HCT116 (cell line): ENCODE measurements at regions not wholly inside any gene's neighbourhood (a gene's known extent, or its start where the extent isn't known, plus 50 kb on each side); places are given as distances from the start of the nearest gene placed in this dataset.

Experiments used
- ATAC-seq: fragments of 200-7000 bp; cut with Tn5 transposase; 2 replicates; pipeline ENCODE4 v1.9.1; 2020; ENCODE audit warnings: mild to moderate bottlenecking, moderate library complexity
- BruUV-seq: library from RNA; stranded (reverse); fragments of 400-500 nt; replicated peaks from 2 replicates; lab custom pipeline; 2021; lab: Mats Ljungman, UMichigan
- CTCF ChIA-PET: fragments of 300-600 bp; sonication (Branson Sonifier 250); formaldehyde crosslinking; loops from one replicate; lab custom pipeline; 2021; ENCODE audit warnings: antibody characterized with exemption; lab: Charles Lee
- POLR2A ChIA-PET: fragments of 300-600, 350-600 bp; sonication (Branson Sonifier 250); formaldehyde crosslinking; loops from one replicate; lab custom pipeline; 2021; ENCODE audit warnings: antibody characterized with exemption; lab: Charles Lee
- RAD21 ChIA-PET, 2 experiments: fragments of 300-600 bp; sonication (Branson Sonifier 250); formaldehyde crosslinking; loops; one replicate each; lab custom pipeline; 2023; ENCODE audit warnings: low total read pairs in 2 of 2; ENCODE audit not compliant: uncharacterized antibody in 2 of 2, unreplicated experiment in 2 of 2, low non-redundant PET in 1 of 2; lab: Charles Lee
- DNase-seq: peaks from one replicate; pipeline ENCODE4 v3.0.0-alpha.2; 2010; ENCODE audit warnings: low read depth, low spot score
- H2AFZ ChIP-seq: fragments of 200-600 bp; shearing (Covaris generic), sonication (generic); 2 replicates; pipeline ENCODE4 v1.6.1; 2017; ENCODE audit warnings: low read depth, mixed run types, mixed read lengths, antibody characterized with exemption, low read length; ENCODE audit not compliant: poor library complexity, severe bottlenecking
- H3K27ac ChIP-seq: 2 replicates; pipeline ENCODE4 v1.5.1; 2012; ENCODE audit warnings: low read depth, low read length
- H3K27me3 ChIP-seq: fragments of 200-600 bp; sonication (generic); 2 replicates; pipeline ENCODE4 v1.6.1; 2016; ENCODE audit warnings: mixed run types, low read length, mixed read lengths; ENCODE audit not compliant: insufficient read depth
- H3K36me3 ChIP-seq, 2 experiments: fragments of 200-500 bp in 1 of 2; fragments of 200-600 bp in 1 of 2; sonication (Bioruptor generic) in 1 of 2; sonication (generic) in 1 of 2; 2 replicates each; pipeline versions ENCODE4 v1.5.1 to v1.6.1; 2014 to 2016; ENCODE audit warnings: low read length in 2 of 2, inconsistent platforms in 1 of 2, mixed read lengths in 1 of 2, mixed run types in 1 of 2; ENCODE audit not compliant: insufficient read depth in 2 of 2, control insufficient read depth in 1 of 2
- H3K4me1 ChIP-seq, 2 experiments: fragments of 200-600 bp in 1 of 2; sonication (generic) in 1 of 2; 2 replicates each; pipeline versions ENCODE4 v1.5.1 to v1.6.1; 2012 to 2017; ENCODE audit warnings: low read length in 2 of 2, inconsistent platforms in 1 of 2, mild to moderate bottlenecking in 1 of 2, mixed read lengths in 1 of 2, mixed run types in 1 of 2, moderate library complexity in 1 of 2; ENCODE audit not compliant: insufficient read depth in 2 of 2, control insufficient read depth in 1 of 2
- H3K4me2 ChIP-seq: fragments of 200-600 bp; sonication (generic); 2 replicates; pipeline ENCODE4 v1.6.1; 2017; ENCODE audit warnings: mixed run types, low read length, mixed read lengths
- H3K4me3 ChIP-seq, 2 experiments: fragments of 200-600 bp in 1 of 2; sonication (generic) in 1 of 2; replicated peaks in 1 of 2; 2 replicates each; pipeline ENCODE4 v1.5.1; 2011 to 2016; ENCODE audit warnings: low read length in 2 of 2, control low read depth in 1 of 2, low read depth in 1 of 2, mild to moderate bottlenecking in 1 of 2, mixed read lengths in 1 of 2, mixed run types in 1 of 2
- H3K79me2 ChIP-seq: fragments of 200-600 bp; sonication (generic); 2 replicates; pipeline ENCODE4 v1.6.1; 2017; ENCODE audit warnings: mild to moderate bottlenecking, mixed run types, low read length, moderate library complexity, mixed read lengths; ENCODE audit not compliant: insufficient read depth
- H3K9ac ChIP-seq: fragments of 200-600 bp; sonication (generic); 2 replicates; pipeline ENCODE4 v1.6.1; 2016; ENCODE audit warnings: low read length, mixed read lengths
- H3K9me2 ChIP-seq: fragments of 200-600 bp; sonication (generic), shearing (Covaris generic); 2 replicates; pipeline ENCODE4 v1.6.1; 2017; ENCODE audit warnings: mixed run types, mild to moderate bottlenecking, moderate library complexity; ENCODE audit not compliant: insufficient read depth
- H3K9me3 ChIP-seq, 2 experiments: fragments of 200-500 bp in 1 of 2; fragments of 200-600 bp in 1 of 2; sonication (Bioruptor generic) in 1 of 2; sonication (generic) in 1 of 2; 2 replicates each; pipeline ENCODE4 v1.6.1; 2014 to 2017; ENCODE audit warnings: low read length in 2 of 2, mixed read lengths in 2 of 2, inconsistent platforms in 1 of 2, low read depth in 1 of 2, mild to moderate bottlenecking in 1 of 2, mixed run types in 1 of 2, moderate library complexity in 1 of 2; ENCODE audit not compliant: control insufficient read depth in 1 of 2, insufficient read depth in 1 of 2
- H4K20me1 ChIP-seq: fragments of 200-600 bp; sonication (generic), shearing (Covaris generic); 2 replicates; pipeline ENCODE4 v1.6.1; 2017; ENCODE audit warnings: mixed run types, mild to moderate bottlenecking, moderate library complexity; ENCODE audit not compliant: insufficient read depth
- CBX3 ChIP-seq: IDR thresholded peaks from 2 replicates; pipeline ENCODE4 v1.6.1; 2012; ENCODE audit warnings: low read depth
- CEBPB ChIP-seq: IDR thresholded peaks from 2 replicates; pipeline ENCODE4 v1.6.1; 2012; ENCODE audit warnings: low read depth
- EGR1 ChIP-seq: IDR thresholded peaks from 2 replicates; pipeline ENCODE4 v1.6.1; 2012; ENCODE audit warnings: low read depth
- ELF1 ChIP-seq: IDR thresholded peaks from 2 replicates; pipeline ENCODE4 v1.6.1; 2012; ENCODE audit warnings: low read depth, borderline replicate concordance
- EZH2 ChIP-seq: fragments of 200-600 bp; sonication (generic); IDR thresholded peaks from 2 replicates; pipeline ENCODE4 v1.6.1; 2017; ENCODE audit warnings: antibody characterized with exemption, mixed run types
- EZH2phosphoT487 ChIP-seq: fragments of 200-600 bp; IDR thresholded peaks from 2 replicates; pipeline ENCODE4 v1.6.1; 2018; ENCODE audit warnings: antibody characterized with exemption, borderline replicate concordance
- FOSL1 ChIP-seq: IDR thresholded peaks from 2 replicates; pipeline ENCODE4 v1.6.1; 2012; ENCODE audit warnings: low read depth
- JUND ChIP-seq: IDR thresholded peaks from 2 replicates; pipeline ENCODE4 v1.6.1; 2012
- POLR2AphosphoS5 ChIP-seq: IDR thresholded peaks from 2 replicates; pipeline ENCODE4 v1.6.1; 2011; ENCODE audit warnings: mild to moderate bottlenecking, low read depth, low read length, moderate library complexity
- RAD21 ChIP-seq: IDR thresholded peaks from 2 replicates; pipeline ENCODE4 v1.6.1; 2012; ENCODE audit warnings: low read depth, mild to moderate bottlenecking
- SIN3A ChIP-seq: IDR thresholded peaks from 2 replicates; pipeline ENCODE4 v1.6.1; 2012; ENCODE audit warnings: low read depth
- SP1 ChIP-seq: IDR thresholded peaks from 2 replicates; pipeline ENCODE4 v1.6.1; 2012; ENCODE audit warnings: low read depth
- SRF ChIP-seq: IDR thresholded peaks from 2 replicates; pipeline ENCODE4 v1.6.1; 2012; ENCODE audit warnings: low read depth
- TCF7L2 ChIP-seq: IDR thresholded peaks from 2 replicates; pipeline ENCODE4 v1.7.0; 2011; ENCODE audit warnings: borderline replicate concordance, inconsistent platforms; ENCODE audit not compliant: insufficient read depth, insufficient read length; ENCODE audit errors: extremely low read depth
- ZFX ChIP-seq: fragments of 450-650 bp; IDR thresholded peaks from 2 replicates; pipeline ENCODE4 v1.6.1; 2017
- ZNF274 ChIP-seq: fragments of 200-500 bp; sonication (Bioruptor generic); IDR thresholded peaks from 2 replicates; pipeline ENCODE4 v1.6.1; 2014; ENCODE audit warnings: mild to moderate bottlenecking, low read depth, low read length, inconsistent platforms
- intact Hi-C: fragments of 100-400 bp; cut with micrococcal nuclease; formaldehyde crosslinking; loops from 2 replicates; pipeline ENCODE4 v1.10.0; 2022
- TF ChIP-seq, protein P1 (sequence below), 3 experiments: fragments of 200-600 bp in 1 of 3; sonication (generic) in 1 of 3; IDR thresholded peaks in 2 of 3; conservative IDR thresholded peaks in 1 of 3; 2 replicates each; pipeline ENCODE4 v1.5.1; 2012 to 2017; ENCODE audit warnings: low read depth in 2 of 3, low read length in 2 of 3, antibody characterized with exemption in 1 of 3, borderline replicate concordance in 1 of 3, control low read depth in 1 of 3, mild to moderate bottlenecking in 1 of 3, mixed read lengths in 1 of 3, mixed run types in 1 of 3, moderate library complexity in 1 of 3; ENCODE audit not compliant: insufficient read depth in 1 of 3
- TF ChIP-seq, protein P2 (sequence below): IDR thresholded peaks from 2 replicates; pipeline ENCODE4 v1.6.1; 2012
- TF ChIP-seq, protein P3 (sequence below): IDR thresholded peaks from 2 replicates; pipeline ENCODE4 v1.6.1; 2011; ENCODE audit warnings: mild to moderate bottlenecking, low read length, moderate library complexity; ENCODE audit not compliant: insufficient replicate concordance; ENCODE audit errors: extremely low read depth

DNA sequence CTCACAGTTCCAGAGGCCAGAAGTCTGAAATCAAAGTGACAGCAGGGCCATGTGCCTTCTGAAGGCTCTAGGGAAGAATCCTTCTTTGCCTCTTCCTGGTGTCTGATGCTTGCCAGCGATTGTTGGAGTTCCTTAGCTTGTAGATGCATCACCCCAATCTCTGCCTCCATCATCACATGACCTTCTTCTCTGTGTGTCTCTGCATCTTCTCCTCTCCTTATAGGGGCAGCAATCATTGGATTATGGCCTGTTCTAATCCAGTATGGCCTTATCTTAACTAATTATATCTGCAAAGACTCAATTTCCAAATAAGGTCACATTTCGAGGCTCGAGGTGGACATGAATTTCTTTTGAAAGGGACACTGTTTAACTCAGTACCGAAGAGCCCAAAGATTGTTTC lies 71.7 kb upstream of the RAI2 start:
- RAD21 ChIA-PET = no interaction called here
- CTCF ChIA-PET = interaction anchor here (1.5 kb wide), 1 partner anchor 12 kb away, joined by 6 read pairs; no protein-coding TSS in a partner anchor
- H3K4me2 ChIP-seq = no peak overlapping the region
- H3K9me2 ChIP-seq = no peaks in the 10 kb centered on the region
- H4K20me1 ChIP-seq = no peaks in the 10 kb centered on the region
- DNase-seq = no peak
- no peak for ATAC-seq
- no peaks in the 10 kb centered on the region for H3K79me2 ChIP-seq
- H3K27me3 ChIP-seq = no peaks in the 10 kb centered on the region
- no peaks in the 10 kb centered on the region for H3K4me1 ChIP-seq
- TF ChIP-seq EGR1 (no peak), SRF (no peak)
- TF ChIP-seq, all 23 proteins: peak for 0
- no peaks in the 10 kb centered on the region for H3K36me3 ChIP-seq
- POLR2A ChIA-PET = no interaction called here
- no peak overlapping the region for H3K9ac ChIP-seq
- no peak overlapping the region for H3K27ac ChIP-seq
- H3K4me3 ChIP-seq = no peak overlapping the region
- BruUV-seq = no TSS peak
- intact Hi-C loops = loop anchor here (5.0 kb wide), 1 partner anchor 445 kb away; no protein-coding TSS in a partner anchor
- no peak overlapping the region for H2AFZ ChIP-seq
- H3K9me3 ChIP-seq = no peaks in the 10 kb centered on the region

DNA sequence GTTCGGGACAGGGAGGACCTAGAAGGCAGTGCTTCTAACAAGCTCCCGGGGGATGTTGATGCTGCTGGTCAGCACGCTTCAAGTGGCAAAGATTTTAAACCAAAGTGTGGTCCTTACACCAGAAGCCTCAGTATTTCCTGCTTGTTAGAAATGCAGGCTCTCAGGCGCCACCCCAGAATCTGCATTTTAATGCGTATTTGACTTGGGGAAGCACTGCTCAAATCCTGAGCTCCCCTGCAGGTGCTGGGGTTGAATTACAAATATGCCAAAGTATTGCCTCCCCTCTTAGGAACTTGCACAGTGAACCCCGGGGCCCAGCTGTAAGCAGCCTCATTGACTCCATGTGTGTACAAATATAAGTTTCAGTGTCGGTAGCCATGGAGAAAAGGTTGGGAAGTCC lies 70.8 kb upstream of the RAI2 start:
- no TSS peak for BruUV-seq
- Histone ChIP-seq H2AFZ (no peak overlapping the region), H4K20me1 (no peaks in the 10 kb centered on the region), H3K9me3 (no peaks in the 10 kb centered on the region), H3K36me3 (no peaks in the 10 kb centered on the region), H3K9me2 (no peaks in the 10 kb centered on the region), H3K4me2 (no peak overlapping the region), H3K79me2 (no peaks in the 10 kb centered on the region), H3K27me3 (no peaks in the 10 kb centered on the region), H3K9ac (no peak overlapping the region), H3K4me3 (no peak overlapping the region), H3K27ac (no peak overlapping the region), H3K4me1 (no peaks in the 10 kb centered on the region)
- RAD21 ChIA-PET = no interaction called here
- POLR2A ChIA-PET = no interaction called here
- CTCF ChIA-PET = interaction anchor here (1.5 kb wide), 1 partner anchor 13 kb away, joined by 6 read pairs; no protein-coding TSS in a partner anchor
- intact Hi-C loops = loop anchor here (5.0 kb wide), 1 partner anchor 445 kb away; no protein-coding TSS in a partner anchor
- DNase-seq (no peak), ATAC-seq (no peak)
- no peak for TF ChIP-seq SRF
- TF ChIP-seq ZNF274 = no peak
- TF ChIP-seq, protein P1, sequence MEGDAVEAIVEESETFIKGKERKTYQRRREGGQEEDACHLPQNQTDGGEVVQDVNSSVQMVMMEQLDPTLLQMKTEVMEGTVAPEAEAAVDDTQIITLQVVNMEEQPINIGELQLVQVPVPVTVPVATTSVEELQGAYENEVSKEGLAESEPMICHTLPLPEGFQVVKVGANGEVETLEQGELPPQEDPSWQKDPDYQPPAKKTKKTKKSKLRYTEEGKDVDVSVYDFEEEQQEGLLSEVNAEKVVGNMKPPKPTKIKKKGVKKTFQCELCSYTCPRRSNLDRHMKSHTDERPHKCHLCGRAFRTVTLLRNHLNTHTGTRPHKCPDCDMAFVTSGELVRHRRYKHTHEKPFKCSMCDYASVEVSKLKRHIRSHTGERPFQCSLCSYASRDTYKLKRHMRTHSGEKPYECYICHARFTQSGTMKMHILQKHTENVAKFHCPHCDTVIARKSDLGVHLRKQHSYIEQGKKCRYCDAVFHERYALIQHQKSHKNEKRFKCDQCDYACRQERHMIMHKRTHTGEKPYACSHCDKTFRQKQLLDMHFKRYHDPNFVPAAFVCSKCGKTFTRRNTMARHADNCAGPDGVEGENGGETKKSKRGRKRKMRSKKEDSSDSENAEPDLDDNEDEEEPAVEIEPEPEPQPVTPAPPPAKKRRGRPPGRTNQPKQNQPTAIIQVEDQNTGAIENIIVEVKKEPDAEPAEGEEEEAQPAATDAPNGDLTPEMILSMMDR (IDR thresholded peaks at IDR 0.05 in 2 of 3, conservative IDR thresholded peaks at IDR 0.05 in 1 of 3; ENCODE audit: borderline replicate concordance in 1 of 3, insufficient read depth in 1 of 3, low read depth in 2 of 3, low read length in 2 of 3) = no peak
- no peak for TF ChIP-seq EZH2phosphoT487
- no peak for TF ChIP-seq ELF1
- TF ChIP-seq CEBPB = no peak
- TF ChIP-seq TCF7L2 = no peak
- no peak for TF ChIP-seq EGR1
- no peak for TF ChIP-seq CBX3
- TF ChIP-seq, protein P2, sequence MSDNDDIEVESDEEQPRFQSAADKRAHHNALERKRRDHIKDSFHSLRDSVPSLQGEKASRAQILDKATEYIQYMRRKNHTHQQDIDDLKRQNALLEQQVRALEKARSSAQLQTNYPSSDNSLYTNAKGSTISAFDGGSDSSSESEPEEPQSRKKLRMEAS = no peak
- TF ChIP-seq EZH2 = no peak
- TF ChIP-seq RAD21 = no peak
- TF ChIP-seq, protein P3, sequence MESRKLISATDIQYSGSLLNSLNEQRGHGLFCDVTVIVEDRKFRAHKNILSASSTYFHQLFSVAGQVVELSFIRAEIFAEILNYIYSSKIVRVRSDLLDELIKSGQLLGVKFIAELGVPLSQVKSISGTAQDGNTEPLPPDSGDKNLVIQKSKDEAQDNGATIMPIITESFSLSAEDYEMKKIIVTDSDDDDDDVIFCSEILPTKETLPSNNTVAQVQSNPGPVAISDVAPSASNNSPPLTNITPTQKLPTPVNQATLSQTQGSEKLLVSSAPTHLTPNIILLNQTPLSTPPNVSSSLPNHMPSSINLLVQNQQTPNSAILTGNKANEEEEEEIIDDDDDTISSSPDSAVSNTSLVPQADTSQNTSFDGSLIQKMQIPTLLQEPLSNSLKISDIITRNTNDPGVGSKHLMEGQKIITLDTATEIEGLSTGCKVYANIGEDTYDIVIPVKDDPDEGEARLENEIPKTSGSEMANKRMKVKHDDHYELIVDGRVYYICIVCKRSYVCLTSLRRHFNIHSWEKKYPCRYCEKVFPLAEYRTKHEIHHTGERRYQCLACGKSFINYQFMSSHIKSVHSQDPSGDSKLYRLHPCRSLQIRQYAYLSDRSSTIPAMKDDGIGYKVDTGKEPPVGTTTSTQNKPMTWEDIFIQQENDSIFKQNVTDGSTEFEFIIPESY = no peak
- no peak for TF ChIP-seq ZFX
- TF ChIP-seq POLR2AphosphoS5 = no peak
- no peak for TF ChIP-seq FOSL1
- no peak for TF ChIP-seq SIN3A
- TF ChIP-seq JUND = no peak
- TF ChIP-seq SP1 = no peak
